ENCODE measurements at regions not wholly inside any gene's neighbourhood (a gene's known extent, or its start where the extent isn't known, plus 50 kb on each side); places are given as distances from the start of the nearest gene placed in this dataset.

- DNase-seq (ENCODE audit: low read depth, low spot score) = no peak
- in situ Hi-C loops (cut with HindIII; ENCODE audit: low sequenced_read_pairs) = no loop called here
- no peak for TF ChIP-seq CTCF (IDR thresholded peaks at IDR 0.05; ENCODE audit: low read depth, low read length)
- H3K4me3 ChIP-seq (ENCODE audit: low read depth, low read length) = no peak overlapping the region
These were observed 157.4 kb downstream of the ACTL8 start for GRCh38 chr1:17912491-17912890.

GRCh38 chr1:17913326-17914115 is 158.4 kb downstream of the ACTL8 start:
- TF ChIP-seq CTCF (IDR thresholded peaks at IDR 0.05; ENCODE audit: low read depth, low read length) = no peak
- DNase-seq (ENCODE audit: low read depth, low spot score) = no peak
- H3K4me3 ChIP-seq (ENCODE audit: low read depth, low read length) = no peak overlapping the region
- in situ Hi-C loops (cut with HindIII; ENCODE audit: low sequenced_read_pairs) = no loop called here

GRCh38 chr1:17914131-17914530 is 159.0 kb downstream of the ACTL8 start:
- in situ Hi-C loops (cut with HindIII; ENCODE audit: low sequenced_read_pairs) = no loop called here
- TF ChIP-seq CTCF (IDR thresholded peaks at IDR 0.05; ENCODE audit: low read depth, low read length) = no peak
- no peak for DNase-seq (ENCODE audit: low read depth, low spot score)
- H3K4me3 ChIP-seq (ENCODE audit: low read depth, low read length) = no peak overlapping the region

GRCh38 chr1:17914987-17915386 is 159.9 kb downstream of the ACTL8 start:
- no peak overlapping the region for H3K4me3 ChIP-seq (ENCODE audit: low read depth, low read length)
- in situ Hi-C loops (cut with HindIII; ENCODE audit: low sequenced_read_pairs) = no loop called here
- TF ChIP-seq CTCF (IDR thresholded peaks at IDR 0.05; ENCODE audit: low read depth, low read length) = no peak
- no peak for DNase-seq (ENCODE audit: low read depth, low spot score)

- in situ Hi-C loops (cut with HindIII; ENCODE audit: low sequenced_read_pairs) = no loop called here
- no peak for TF ChIP-seq CTCF (IDR thresholded peaks at IDR 0.05; ENCODE audit: low read depth, low read length)
- no peak for DNase-seq (ENCODE audit: low read depth, low spot score)
- no peak overlapping the region for H3K4me3 ChIP-seq (ENCODE audit: low read depth, low read length)
These were observed 160.5 kb downstream of the ACTL8 start for GRCh38 chr1:17915511-17916197.

GRCh38 chr1:17916702-17917101 is 161.6 kb downstream of the ACTL8 start:
- no peak for DNase-seq (ENCODE audit: low read depth, low spot score)
- no peak for TF ChIP-seq CTCF (IDR thresholded peaks at IDR 0.05; ENCODE audit: low read depth, low read length)
- in situ Hi-C loops (cut with HindIII; ENCODE audit: low sequenced_read_pairs) = no loop called here
- H3K4me3 ChIP-seq (ENCODE audit: low read depth, low read length) = no peak overlapping the region

Measured in astrocyte of the spinal cord (primary cell).